Activated CD8-positive, alpha-beta T cell treated with anti-CD3 and anti-CD28 coated beads, Interleukin-2, amount 10 ng/mL, durations not matched to agents 7 days and 5 days (primary cell): ENCODE measurements at regions not wholly inside any gene's neighbourhood (a gene's known extent, or its start where the extent isn't known, plus 50 kb on each side); places are given as distances from the start of the nearest gene placed in this dataset.
"Not testable (repeated sequence)": the region's sequence is repeated elsewhere in the genome, so short reads cannot be mapped to it uniquely, and the experiment has no call there.

Experiments
- ATAC-seq: fragments of 150-1000 bp; cut with Tn5 transposase; one replicate; pipeline ENCODE4 v1.10.0; 2021; ENCODE audit warnings: moderate library complexity
- CTCF ChIA-PET: fragments of 350-600 bp; sonication (Branson Sonifier 250); formaldehyde crosslinking; loops from one replicate; lab custom pipeline; 2021; ENCODE audit warnings: antibody characterized with exemption; lab: Charles Lee
- POLR2A ChIA-PET: fragments of 350-600 bp; sonication (Branson Sonifier 250); formaldehyde crosslinking; loops from one replicate; lab custom pipeline; 2021; ENCODE audit warnings: antibody characterized with exemption; lab: Charles Lee
- DNase-seq: peaks from one replicate; pipeline ENCODE4 v3.0.0-alpha.2; 2020
- H3K27ac Mint-ChIP-seq: one replicate; pipeline ENCODE4 v1.8.0; 2021; ENCODE audit warnings: mild to moderate bottlenecking, mixed read lengths
- H3K27me3 Mint-ChIP-seq: one replicate; pipeline ENCODE4 v1.8.0; 2021; ENCODE audit warnings: low read depth, mixed read lengths
- H3K36me3 Mint-ChIP-seq: one replicate; pipeline ENCODE4 v1.8.0; 2021; ENCODE audit warnings: low read depth, mixed read lengths
- H3K4me1 Mint-ChIP-seq: one replicate; pipeline ENCODE4 v1.8.0; 2021; ENCODE audit warnings: low read depth, mixed read lengths
- H3K4me3 Mint-ChIP-seq: one replicate; pipeline ENCODE4 v1.8.0; 2021; ENCODE audit warnings: mild to moderate bottlenecking, mixed read lengths
- H3K9me3 Mint-ChIP-seq: one replicate; pipeline ENCODE4 v1.8.0; 2022; ENCODE audit warnings: mixed read lengths; ENCODE audit not compliant: insufficient read depth

DNA sequence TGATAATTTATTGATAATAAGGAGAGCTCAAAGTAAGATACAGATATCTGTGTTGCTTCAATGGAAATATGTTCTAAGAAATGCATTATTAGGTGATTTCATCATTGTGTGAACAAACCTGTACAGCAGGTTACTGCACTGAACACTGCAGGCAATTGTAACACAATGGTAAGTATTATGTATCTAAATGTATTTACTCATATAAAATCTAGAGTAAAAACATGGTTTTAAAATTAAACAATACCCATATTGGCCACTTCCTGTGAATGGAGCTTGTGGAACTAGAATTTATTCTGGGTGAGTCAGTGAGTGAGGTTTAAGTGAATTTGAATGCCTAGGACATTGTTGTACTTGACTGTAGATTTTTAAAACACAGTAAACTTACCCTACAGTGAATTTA, 722.9 kb upstream of the RAG2 start:
- ChIA-PET CTCF (no interaction called here), POLR2A (no interaction called here)
- ATAC-seq = no peak
- no peak overlapping the region for H3K4me3 Mint-ChIP-seq
- no peak overlapping the region for H3K27ac Mint-ChIP-seq
- no peaks in the 10 kb centered on the region for H3K4me1 Mint-ChIP-seq
- no peaks in the 10 kb centered on the region for H3K36me3 Mint-ChIP-seq
- H3K9me3 Mint-ChIP-seq = no peaks in the 10 kb centered on the region
- no peak for DNase-seq
- H3K27me3 Mint-ChIP-seq = no peaks in the 10 kb centered on the region

DNA sequence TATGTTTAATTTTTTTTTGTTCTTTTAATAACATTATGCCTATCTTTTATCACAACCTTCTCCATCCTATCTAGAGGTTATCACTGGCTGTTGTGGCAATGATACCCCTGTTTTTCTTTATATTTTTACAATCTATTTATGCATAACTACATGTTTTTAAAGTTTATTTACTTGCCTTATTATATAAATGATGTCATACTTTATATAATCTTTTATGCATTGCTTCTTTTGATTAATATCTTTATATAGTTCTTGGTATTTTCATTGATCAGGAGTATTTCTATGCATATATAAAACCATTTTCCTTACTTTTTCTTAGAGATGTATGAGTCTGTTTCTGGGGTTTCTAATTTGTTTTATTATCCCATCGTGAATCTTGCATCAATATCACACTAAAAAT, 719.8 kb upstream of the RAG2 start:
- CTCF ChIA-PET = no interaction called here
- no peaks in the 10 kb centered on the region for H3K27me3 Mint-ChIP-seq
- DNase-seq (no peak), ATAC-seq (no peak)
- H3K36me3 Mint-ChIP-seq = no peaks in the 10 kb centered on the region
- H3K4me3 Mint-ChIP-seq = no peak overlapping the region
- no peaks in the 10 kb centered on the region for H3K4me1 Mint-ChIP-seq
- H3K9me3 Mint-ChIP-seq = peaks cover 3% of the 10 kb centered on the region
- POLR2A ChIA-PET = no interaction called here
- no peak overlapping the region for H3K27ac Mint-ChIP-seq

DNA sequence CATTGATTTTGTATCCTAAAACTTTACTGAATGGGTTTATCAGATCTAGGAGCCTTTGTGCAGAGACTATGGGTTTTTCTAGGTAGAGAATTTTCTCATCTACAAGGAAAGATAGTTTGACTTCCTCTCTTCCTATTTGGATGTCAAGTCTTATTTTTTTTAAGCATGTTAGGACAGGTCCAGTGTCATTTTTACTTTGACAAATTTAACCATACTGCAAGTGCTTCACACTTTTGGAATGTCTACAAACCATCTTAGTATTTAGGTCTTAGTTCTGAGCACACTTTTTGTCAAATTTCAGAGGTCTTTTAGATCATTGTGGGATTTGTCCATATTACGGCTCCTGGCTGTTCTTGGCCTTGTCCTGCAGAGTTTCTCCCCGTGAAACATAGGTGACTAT, 715.2 kb upstream of the RAG2 start:
- ChIA-PET CTCF (no interaction called here), POLR2A (no interaction called here)
- DNase-seq (no peak), ATAC-seq (no peak)
- Mint-ChIP-seq H3K27me3 (no peaks in the 10 kb centered on the region), H3K27ac (no peak overlapping the region), H3K36me3 (no peaks in the 10 kb centered on the region), H3K4me1 (no peaks in the 10 kb centered on the region), H3K4me3 (no peak overlapping the region), H3K9me3 (peaks cover 8% of the 10 kb centered on the region)

DNA sequence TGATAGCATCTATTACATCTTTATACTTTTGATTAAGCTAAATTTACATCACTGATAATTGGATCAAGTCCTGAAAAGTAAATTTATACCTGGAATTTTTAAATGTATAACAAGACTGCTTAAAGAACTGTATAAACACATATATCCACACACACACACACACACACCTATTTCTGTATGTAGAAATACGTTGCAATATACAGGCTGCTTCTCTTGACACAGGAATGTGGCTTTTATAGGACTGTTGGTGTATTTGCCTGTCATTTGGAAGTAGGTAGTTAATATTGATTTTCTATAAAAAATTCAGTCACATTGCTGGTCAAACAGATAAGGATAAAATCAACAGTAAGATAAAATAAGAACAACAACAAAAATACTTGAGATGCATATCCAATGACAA, 708.5 kb upstream of the RAG2 start:
- ATAC-seq = no peak

DNA sequence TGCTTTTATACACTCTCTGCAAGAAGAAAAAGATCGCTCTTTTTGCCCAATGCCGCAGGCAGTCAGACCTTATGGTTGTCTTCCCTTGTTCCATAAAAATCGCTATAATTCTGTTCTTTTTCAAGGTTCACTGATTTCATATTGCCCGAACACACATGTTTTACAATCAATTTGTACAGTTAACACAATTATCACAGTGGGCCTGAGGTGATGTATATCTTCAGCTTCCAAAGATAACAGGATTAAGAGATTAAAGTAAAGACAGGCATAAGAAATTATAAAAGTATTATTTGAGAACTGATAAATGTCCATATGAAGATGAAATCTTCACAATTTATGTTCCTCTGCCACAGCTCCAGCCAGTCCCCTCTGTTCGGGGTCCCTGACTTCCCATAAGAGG, 703.4 kb upstream of the RAG2 start:
- H3K9me3 Mint-ChIP-seq = peaks cover 22% of the 10 kb centered on the region
- DNase-seq, ATAC-seq, H3K36me3 Mint-ChIP-seq, CTCF ChIA-PET, H3K4me1 Mint-ChIP-seq, H3K27ac Mint-ChIP-seq, POLR2A ChIA-PET, H3K4me3 Mint-ChIP-seq, H3K27me3 Mint-ChIP-seq: not testable (repeated sequence)

More for the DNA sequence above, 708.5 kb upstream of the RAG2 start:
- Mint-ChIP-seq H3K27me3 (no peaks in the 10 kb centered on the region), H3K4me3 (no peak overlapping the region), H3K4me1 (no peaks in the 10 kb centered on the region), H3K9me3 (peaks cover 13% of the 10 kb centered on the region), H3K27ac (no peak overlapping the region), H3K36me3 (no peaks in the 10 kb centered on the region)
- DNase-seq = no peak
- ChIA-PET CTCF (no interaction called here), POLR2A (no interaction called here)

DNA sequence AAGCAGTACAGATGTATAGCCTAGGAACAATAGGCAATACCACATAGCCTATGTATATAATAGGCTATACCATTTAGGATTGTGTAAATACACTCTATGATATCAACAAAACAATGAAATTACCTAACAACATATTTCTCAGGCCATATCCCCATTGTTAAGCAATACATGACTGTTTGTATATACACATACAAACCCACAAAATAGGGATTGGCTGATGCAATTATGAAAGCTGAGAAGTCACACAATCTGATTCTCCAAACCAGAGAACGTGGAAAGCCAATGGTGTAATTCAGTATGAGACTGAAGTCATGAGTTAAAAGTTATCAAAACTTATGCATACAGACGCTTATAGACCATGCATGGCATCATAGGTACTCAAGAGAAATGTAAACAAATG, 700.1 kb upstream of the RAG2 start:
- Mint-ChIP-seq H3K27ac (no peak overlapping the region), H3K9me3 (peaks cover 23% of the 10 kb centered on the region), H3K4me1 (no peaks in the 10 kb centered on the region), H3K27me3 (no peaks in the 10 kb centered on the region), H3K4me3 (no peak overlapping the region), H3K36me3 (no peaks in the 10 kb centered on the region)
- ATAC-seq = no peak
- CTCF ChIA-PET = no interaction called here
- DNase-seq = no peak
- POLR2A ChIA-PET = no interaction called here

DNA sequence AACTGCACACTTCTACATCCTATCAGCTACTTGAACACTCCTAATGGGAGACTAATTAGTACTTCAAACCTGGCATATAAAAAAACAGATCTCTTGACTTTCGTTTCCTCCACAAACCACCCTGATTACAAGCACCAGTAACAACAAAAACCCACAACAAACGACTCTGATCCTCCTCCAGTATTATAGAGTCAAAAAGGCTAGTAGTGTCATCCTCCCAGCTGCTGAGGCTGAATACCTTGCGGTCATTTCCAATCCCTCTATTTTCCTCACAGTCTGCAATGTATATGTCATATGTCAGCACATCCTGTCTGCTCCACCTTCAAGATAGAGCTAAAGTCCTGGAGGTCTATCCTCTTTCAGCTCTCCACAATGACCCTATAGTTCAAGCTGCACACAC, 688.9 kb upstream of the RAG2 start:
- Mint-ChIP-seq H3K9me3 (no peaks in the 10 kb centered on the region), H3K27ac (no peak overlapping the region), H3K4me1 (no peaks in the 10 kb centered on the region), H3K27me3 (no peaks in the 10 kb centered on the region), H3K4me3 (no peak overlapping the region), H3K36me3 (no peaks in the 10 kb centered on the region)
- POLR2A ChIA-PET = no interaction called here
- DNase-seq = no peak
- no peak for ATAC-seq
- CTCF ChIA-PET = no interaction called here

DNA sequence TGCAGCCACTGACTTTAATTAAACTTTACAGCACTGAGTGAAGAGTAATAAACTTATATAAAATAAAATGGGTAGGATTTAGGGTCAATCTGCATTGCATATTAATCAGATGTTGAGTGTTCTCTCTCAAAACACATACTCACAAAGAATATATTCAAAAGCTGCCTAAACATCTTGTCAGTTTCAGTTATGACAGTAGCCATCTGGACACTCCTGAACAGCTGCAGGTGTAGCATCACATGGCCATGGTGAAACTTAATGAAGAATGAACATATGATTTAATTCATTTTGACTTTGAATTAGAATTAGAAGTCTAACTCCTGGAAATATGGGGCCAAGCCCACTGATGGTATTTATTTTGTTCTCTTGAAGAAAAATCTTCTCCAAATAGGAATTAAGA, 684.3 kb upstream of the RAG2 start:
- H3K4me3 Mint-ChIP-seq = no peak overlapping the region

DNA sequence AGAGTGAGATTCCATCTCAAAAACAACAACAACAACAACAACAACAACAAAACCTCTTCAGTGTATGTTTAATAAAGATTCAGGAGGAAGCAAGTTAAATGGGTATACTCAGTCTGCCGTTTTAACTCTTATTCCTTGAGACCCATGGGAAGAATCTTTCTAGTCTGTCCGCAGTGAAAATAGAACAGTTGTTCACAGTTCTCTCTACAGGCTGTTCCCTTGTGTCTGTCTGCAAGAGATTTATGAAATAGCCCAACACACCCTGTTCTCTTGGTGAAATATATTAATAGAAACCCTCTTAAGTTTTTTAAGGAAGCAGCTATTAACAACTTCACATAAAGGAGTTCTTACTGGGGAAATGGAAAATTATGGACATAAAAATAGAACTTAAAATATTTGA, 682.2 kb upstream of the RAG2 start:
- Mint-ChIP-seq H3K9me3 (peaks cover 5% of the 10 kb centered on the region), H3K4me1 (no peaks in the 10 kb centered on the region), H3K4me3 (no peak overlapping the region), H3K27me3 (no peaks in the 10 kb centered on the region), H3K27ac (no peak overlapping the region), H3K36me3 (no peaks in the 10 kb centered on the region)
- POLR2A ChIA-PET = no interaction called here
- ATAC-seq (no peak), DNase-seq (no peak)
- CTCF ChIA-PET = no interaction called here

More for the DNA sequence above, 684.3 kb upstream of the RAG2 start:
- Mint-ChIP-seq H3K27me3 (no peaks in the 10 kb centered on the region), H3K36me3 (no peaks in the 10 kb centered on the region), H3K9me3 (peaks cover 5% of the 10 kb centered on the region), H3K27ac (no peak overlapping the region), H3K4me1 (no peaks in the 10 kb centered on the region)
- ChIA-PET POLR2A (no interaction called here), CTCF (no interaction called here)
- ATAC-seq (no peak), DNase-seq (no peak)

DNA sequence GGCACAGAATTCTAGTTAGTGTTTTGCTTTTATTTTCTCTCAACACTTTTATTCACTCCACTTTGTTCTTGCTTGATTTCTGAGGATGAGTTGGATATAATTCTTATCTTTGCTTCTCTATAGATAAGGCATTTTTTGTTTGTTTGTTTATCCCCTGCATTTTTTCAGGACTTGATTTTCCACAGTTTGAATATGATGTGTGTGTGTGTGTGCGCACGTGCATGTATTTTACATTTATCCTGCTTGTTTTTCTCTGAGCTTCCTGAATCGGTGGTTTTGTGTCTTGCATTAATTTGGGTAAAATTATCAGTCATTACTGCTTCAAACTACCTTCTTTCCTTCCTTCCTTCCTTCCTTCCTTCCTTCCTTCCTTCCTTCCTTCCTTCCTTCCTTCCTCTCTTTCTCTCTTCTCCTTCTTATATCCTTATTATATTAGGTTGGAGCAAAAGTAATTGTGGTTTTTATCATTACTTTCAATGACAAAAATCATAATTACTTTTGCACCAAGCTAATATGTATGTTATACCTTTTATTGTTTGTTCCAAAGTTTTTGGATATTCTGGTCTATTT, 679.9 kb upstream of the RAG2 start:
- POLR2A ChIA-PET = no interaction called here
- H3K27me3 Mint-ChIP-seq = no peaks in the 10 kb centered on the region

DNA sequence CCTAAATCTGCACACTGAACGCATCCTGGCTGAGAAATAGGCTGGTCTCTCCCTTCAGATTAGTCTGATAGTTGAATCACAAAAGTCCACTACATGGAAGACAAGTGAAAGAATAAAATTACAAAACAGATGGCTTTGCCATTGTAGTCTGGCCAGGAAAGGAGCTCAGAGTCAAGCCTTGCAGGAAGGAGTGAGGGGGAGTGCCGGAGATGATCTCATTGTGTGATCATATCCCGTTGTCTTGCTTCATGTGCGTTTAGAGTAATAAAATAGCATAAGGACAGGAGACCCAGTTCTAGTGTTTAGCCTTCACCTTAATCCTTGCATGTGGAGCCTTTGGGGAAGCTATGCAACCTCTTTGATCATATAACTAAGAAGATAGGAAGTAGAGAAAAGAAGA, 666.7 kb upstream of the RAG2 start:
- no peaks in the 10 kb centered on the region for H3K4me1 Mint-ChIP-seq
- no peaks in the 10 kb centered on the region for H3K27me3 Mint-ChIP-seq
- POLR2A ChIA-PET = no interaction called here
- no peaks in the 10 kb centered on the region for H3K36me3 Mint-ChIP-seq
- H3K27ac Mint-ChIP-seq = no peak overlapping the region
- CTCF ChIA-PET = no interaction called here
- ATAC-seq = no peak
- no peak for DNase-seq
- no peak overlapping the region for H3K4me3 Mint-ChIP-seq
- peaks cover 12% of the 10 kb centered on the region for H3K9me3 Mint-ChIP-seq

More for the DNA sequence above, 679.9 kb upstream of the RAG2 start:
- CTCF ChIA-PET = no interaction called here
- ATAC-seq = no peak
- Mint-ChIP-seq H3K9me3 (peaks cover 5% of the 10 kb centered on the region), H3K4me1 (no peaks in the 10 kb centered on the region), H3K36me3 (no peaks in the 10 kb centered on the region), H3K27ac (no peak overlapping the region), H3K4me3 (no peak overlapping the region)
- no peak for DNase-seq

DNA sequence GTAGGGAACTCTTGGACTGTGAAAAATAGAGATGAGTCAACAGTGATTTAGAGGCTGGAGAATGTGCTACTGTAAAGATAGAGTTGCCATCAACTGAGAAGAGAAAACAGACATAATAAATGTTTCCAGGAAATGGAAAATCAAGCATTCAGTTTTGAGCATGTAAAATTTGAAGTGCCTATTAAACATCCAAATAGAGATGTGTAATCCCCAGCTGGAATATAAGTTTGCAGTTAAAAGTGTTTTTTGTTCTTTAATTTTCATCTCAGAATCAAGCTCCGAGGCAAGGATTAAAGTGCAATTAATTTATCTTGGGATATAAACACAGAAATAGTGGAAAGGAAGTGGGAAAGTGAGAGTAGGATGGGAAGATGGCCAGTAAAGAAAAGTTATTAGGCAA, 666.0 kb upstream of the RAG2 start:
- ChIA-PET CTCF (no interaction called here), POLR2A (no interaction called here)
- Mint-ChIP-seq H3K36me3 (no peaks in the 10 kb centered on the region), H3K4me1 (no peaks in the 10 kb centered on the region), H3K4me3 (no peak overlapping the region), H3K9me3 (peaks cover 12% of the 10 kb centered on the region), H3K27me3 (no peaks in the 10 kb centered on the region), H3K27ac (no peak overlapping the region)
- ATAC-seq = no peak
- DNase-seq = no peak

DNA sequence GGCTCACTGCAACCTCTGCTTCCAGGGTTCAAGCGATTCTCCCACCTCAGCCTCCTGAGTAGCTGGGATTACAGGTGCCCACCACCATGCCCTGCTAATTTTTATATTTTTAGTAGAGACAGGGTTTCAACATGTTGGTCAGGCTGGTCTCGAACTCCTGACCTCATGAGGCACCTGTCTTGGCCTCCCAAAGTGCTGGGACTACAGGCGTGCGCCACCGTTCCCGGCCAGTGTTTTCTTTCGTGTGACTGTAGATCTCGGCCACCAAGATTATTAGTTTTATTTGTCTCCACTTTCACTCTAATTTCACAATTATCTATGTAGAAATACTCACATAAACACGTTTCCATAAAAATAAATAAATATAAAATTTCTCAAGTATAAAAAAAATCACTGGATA, 665.4 kb upstream of the RAG2 start:
- H3K27me3 Mint-ChIP-seq, H3K36me3 Mint-ChIP-seq, DNase-seq, POLR2A ChIA-PET, H3K27ac Mint-ChIP-seq, H3K4me1 Mint-ChIP-seq, ATAC-seq, H3K4me3 Mint-ChIP-seq, CTCF ChIA-PET: not testable (repeated sequence)
- H3K9me3 Mint-ChIP-seq = peaks cover 12% of the 10 kb centered on the region
